SK-N-SH treated with all-trans-retinoic acid at 6 μM for 48 hours (cell line): ENCODE measurements at regions not wholly inside any gene's neighbourhood (a gene's known extent, or its start where the extent isn't known, plus 50 kb on each side); places are given as distances from the start of the nearest gene placed in this dataset.

Experiments used
- PPARA ChIP-seq: fragments of 250-450 bp; sonication (Bioruptor Pico); IDR thresholded peaks from 2 replicates; pipeline ENCODE4 v1.5.0; 2020; ENCODE audit warnings: mild to moderate bottlenecking, borderline replicate concordance
- ZNF70 ChIP-seq: fragments of 450-650 bp; formaldehyde crosslinking; IDR thresholded peaks from 2 replicates; pipeline ENCODE4 v1.5.0; 2020; ENCODE audit warnings: mild to moderate bottlenecking, moderate library complexity
- ZNF8 ChIP-seq: fragments of 450-650 bp; formaldehyde crosslinking; IDR thresholded peaks from 2 replicates; pipeline ENCODE4 v1.5.0; 2020; ENCODE audit warnings: mild to moderate bottlenecking, moderate library complexity
- TF ChIP-seq, protein P1 (sequence below): fragments of 250-450 bp; sonication (Bioruptor Pico); IDR thresholded peaks from 2 replicates; pipeline ENCODE4 v1.8.0; 2021; ENCODE audit warnings: low read depth, mild to moderate bottlenecking, moderate library complexity, borderline replicate concordance

DNA sequence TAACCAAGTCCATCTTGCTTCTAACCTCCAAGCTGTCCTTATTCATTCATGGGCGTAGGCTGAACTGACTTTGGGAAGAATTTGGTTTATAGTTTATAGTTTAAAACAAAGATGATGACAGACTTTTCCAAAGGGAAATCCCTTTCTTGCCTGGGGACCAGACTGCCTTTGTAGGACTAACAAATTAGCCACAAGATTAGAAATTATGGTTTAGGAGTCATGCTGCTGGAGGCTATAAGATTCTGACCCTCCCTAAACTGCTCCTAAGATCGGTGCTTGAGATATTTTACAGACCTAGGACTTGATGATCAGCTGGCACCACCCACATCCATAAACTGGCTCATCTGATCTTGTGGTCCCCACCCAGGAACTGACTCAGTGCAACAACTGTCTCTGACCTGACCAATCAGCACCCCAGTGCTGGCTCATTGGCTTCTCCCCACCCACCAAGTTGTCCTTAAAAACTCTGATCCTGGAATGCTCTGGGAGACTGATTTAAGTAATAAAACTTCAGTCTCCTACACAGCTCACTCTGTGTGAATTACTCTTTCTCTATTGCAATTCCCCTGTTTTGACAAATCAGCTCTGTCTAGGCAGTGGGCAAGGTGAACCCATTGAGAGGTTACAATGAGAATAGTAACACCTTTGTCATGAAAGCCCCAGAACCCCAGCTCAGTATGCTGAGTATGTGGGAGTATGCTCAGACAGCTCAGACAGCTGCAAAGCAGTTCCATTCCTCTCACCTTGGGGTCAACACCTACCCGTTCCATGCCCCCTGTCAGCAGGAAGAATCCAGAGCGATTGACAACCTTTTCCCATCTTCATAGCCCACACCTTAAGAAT is 51.6 kb upstream of the C15orf39 start:
- TF ChIP-seq PPARA (CRISPR knock-in tag) (no peak), ZNF70 (CRISPR knock-in tag) (no peak), ZNF8 (no peak)
- TF ChIP-seq, protein P1, sequence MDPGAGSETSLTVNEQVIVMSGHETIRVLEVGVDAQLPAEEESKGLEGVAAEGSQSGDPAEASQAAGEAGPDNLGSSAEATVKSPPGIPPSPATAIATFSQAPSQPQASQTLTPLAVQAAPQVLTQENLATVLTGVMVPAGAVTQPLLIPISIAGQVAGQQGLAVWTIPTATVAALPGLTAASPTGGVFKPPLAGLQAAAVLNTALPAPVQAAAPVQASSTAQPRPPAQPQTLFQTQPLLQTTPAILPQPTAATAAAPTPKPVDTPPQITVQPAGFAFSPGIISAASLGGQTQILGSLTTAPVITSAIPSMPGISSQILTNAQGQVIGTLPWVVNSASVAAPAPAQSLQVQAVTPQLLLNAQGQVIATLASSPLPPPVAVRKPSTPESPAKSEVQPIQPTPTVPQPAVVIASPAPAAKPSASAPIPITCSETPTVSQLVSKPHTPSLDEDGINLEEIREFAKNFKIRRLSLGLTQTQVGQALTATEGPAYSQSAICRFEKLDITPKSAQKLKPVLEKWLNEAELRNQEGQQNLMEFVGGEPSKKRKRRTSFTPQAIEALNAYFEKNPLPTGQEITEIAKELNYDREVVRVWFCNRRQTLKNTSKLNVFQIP = no peak
